ENCODE measurements at regions not wholly inside any gene's neighbourhood (a gene's known extent, or its start where the extent isn't known, plus 50 kb on each side); places are given as distances from the start of the nearest gene placed in this dataset.

- Histone ChIP-seq H3K36me3 (replicated peaks in 1 of 2; ENCODE audit: control insufficient read depth in 1 of 2, insufficient read depth in 2 of 2, low read length in 1 of 2) (peaks cover 0 to 18% of the 10 kb centered on the region in 2 experiments), H2AFZ (ENCODE audit: low read depth) (no peak overlapping the region), H3K27me3 (ENCODE audit: insufficient read depth) (no peaks in the 10 kb centered on the region), H3K79me2 (ENCODE audit: insufficient read depth) (peaks cover 19% of the 10 kb centered on the region), H3K27ac (ENCODE audit: low read depth in 2 of 2, low read length in 1 of 2) (peak overlapping the region in 1 of 2 experiments; percentile 18; a peak in 1 of 4 replicates), H3F3A (replicated peaks; ENCODE audit: insufficient read depth) (peaks cover 3% of the 10 kb centered on the region), H3K9me3 (no peaks in the 10 kb centered on the region), H4K20me1 (ENCODE audit: insufficient read depth) (peaks cover 7% of the 10 kb centered on the region; the same call in 1 of the 2 replicates), H3K9me2 (no peaks in the 10 kb centered on the region), H3K4me3 (ENCODE audit: low read depth in 2 of 2, low read length in 1 of 2) (no peak overlapping the region), H3K9ac (no peak overlapping the region), H3K4me1 (ENCODE audit: control insufficient read depth in 1 of 2, insufficient read depth in 2 of 2, low read depth in 1 of 2, low read length in 1 of 2) (no peaks in the 10 kb centered on the region), H3K4me2 (no peak overlapping the region)
- POLR2A ChIA-PET = no interaction called here
- no peak for TF ChIP-seq USF2 (IDR thresholded peaks at IDR 0.05; ENCODE audit: borderline replicate concordance, low read depth, low read length)
- no peak for TF ChIP-seq NFIC (IDR thresholded peaks at IDR 0.05; ENCODE audit: borderline replicate concordance)
- TF ChIP-seq USF1 (IDR thresholded peaks at IDR 0.05; ENCODE audit: borderline replicate concordance, low read depth) = no peak
- no peak for TF ChIP-seq TEAD4 (IDR thresholded peaks at IDR 0.05; ENCODE audit: borderline replicate concordance, insufficient read depth)
- no peak for TF ChIP-seq FOXJ3 (CRISPR knock-in tag; IDR thresholded peaks at IDR 0.05)
- TF ChIP-seq PBX3 (IDR thresholded peaks at IDR 0.05) = no peak
- TF ChIP-seq ZBTB33 (IDR thresholded peaks at IDR 0.05; ENCODE audit: borderline replicate concordance, low read depth) = no peak
- TF ChIP-seq FOXM1 (IDR thresholded peaks at IDR 0.05; ENCODE audit: low read depth) = no peak
- no peak for TF ChIP-seq RFX5 (IDR thresholded peaks at IDR 0.05; ENCODE audit: low read length)
- WGBS (ENCODE audit: low lambda C conversion rate) = 77% methylated on average over 1 of the region's 1 CpG
- DNase-seq = no peak
- CTCF ChIA-PET = no interaction called here
Measured at GRCh38 chr2:111250448-111251030, 129.8 kb downstream of the BCL2L11 start.

- Histone ChIP-seq H4K20me1 (ENCODE audit: insufficient read depth) (peaks cover 7% of the 10 kb centered on the region; the same call in 1 of the 2 replicates), H3K4me2 (no peak overlapping the region), H3K9me3 (no peaks in the 10 kb centered on the region), H3K9ac (no peak overlapping the region), H3K4me1 (ENCODE audit: control insufficient read depth in 1 of 2, insufficient read depth in 2 of 2, low read depth in 1 of 2, low read length in 1 of 2) (no peaks in the 10 kb centered on the region), H3F3A (replicated peaks; ENCODE audit: insufficient read depth) (no peaks in the 10 kb centered on the region), H3K27ac (ENCODE audit: low read depth in 2 of 2, low read length in 1 of 2) (no peak overlapping the region), H2AFZ (ENCODE audit: low read depth) (no peak overlapping the region), H3K9me2 (no peaks in the 10 kb centered on the region), H3K79me2 (ENCODE audit: insufficient read depth) (peaks cover 19% of the 10 kb centered on the region), H3K36me3 (replicated peaks in 1 of 2; ENCODE audit: control insufficient read depth in 1 of 2, insufficient read depth in 2 of 2, low read length in 1 of 2) (peaks cover 0 to 13% of the 10 kb centered on the region in 2 experiments), H3K4me3 (ENCODE audit: low read depth in 2 of 2, low read length in 1 of 2) (no peak overlapping the region), H3K27me3 (ENCODE audit: insufficient read depth) (no peaks in the 10 kb centered on the region)
- ChIA-PET POLR2A (no interaction called here), CTCF (no interaction called here)
- WGBS (ENCODE audit: low lambda C conversion rate) = 97% methylated on average over 3 of the region's 3 CpGs
- no peak for DNase-seq
- TF ChIP-seq ZBTB33 (IDR thresholded peaks at IDR 0.05; ENCODE audit: borderline replicate concordance, low read depth) (no peak), MXI1 (IDR thresholded peaks at IDR 0.05; ENCODE audit: low read depth, low read length) (no peak), NFIC (IDR thresholded peaks at IDR 0.05; ENCODE audit: borderline replicate concordance) (no peak), FOSL2 (IDR thresholded peaks at IDR 0.05; ENCODE audit: borderline replicate concordance, low read depth) (no peak), FOXM1 (IDR thresholded peaks at IDR 0.05; ENCODE audit: low read depth) (no peak), TCF12 (IDR thresholded peaks at IDR 0.05) (no peak), SMC3 (IDR thresholded peaks at IDR 0.05; ENCODE audit: low read depth, low read length) (no peak), USF2 (IDR thresholded peaks at IDR 0.05; ENCODE audit: borderline replicate concordance, low read depth, low read length) (no peak), CTCF (IDR thresholded peaks at IDR 0.05) (no peak), CHD2 (IDR thresholded peaks at IDR 0.05; ENCODE audit: low read length, partially characterized antibody) (no peak)
Measured at GRCh38 chr2:111251711-111252110, 131.0 kb downstream of the BCL2L11 start.
